IMR-90 (cell line): ENCODE measurements at regions not wholly inside any gene's neighbourhood (a gene's known extent, or its start where the extent isn't known, plus 50 kb on each side); places are given as distances from the start of the nearest gene placed in this dataset.

Experiments
- ATAC-seq: fragments of 200-7000 bp; cut with Tn5 transposase; 2 replicates; pipeline ENCODE4 v1.9.1; 2020; ENCODE audit warnings: low read depth, mild to moderate bottlenecking, moderate library complexity
- BruUV-seq: library from RNA; stranded (reverse); fragments of 400-500 nt; replicated peaks from 2 replicates; lab custom pipeline; 2021; lab: Mats Ljungman, UMichigan
- CTCF ChIA-PET: fragments of 300-600 bp; formaldehyde crosslinking; extraction: SDS; loops from one replicate; lab custom pipeline; 2021; ENCODE audit warnings: antibody characterized with exemption; lab: Yijun Ruan, JAX
- POLR2A ChIA-PET: fragments of 300-600 bp; sonication (Branson Sonifier 250); formaldehyde crosslinking; loops from one replicate; lab custom pipeline; 2022; ENCODE audit warnings: antibody characterized with exemption; ENCODE audit not compliant: unreplicated experiment; lab: Charles Lee
- DNase-seq: peaks from one replicate; pipeline ENCODE4 v3.0.0; 2013
- H2AFZ ChIP-seq: replicated peaks from 2 replicates; pipeline ENCODE3; 2013; ENCODE audit warnings: low read length, mild to moderate bottlenecking; ENCODE audit not compliant: poor library complexity
- H2AK5ac ChIP-seq: 2 replicates; pipeline ENCODE4 v1.6.1; 2013; ENCODE audit warnings: low read depth, low read length, inconsistent platforms
- H2AK9ac ChIP-seq: replicated peaks from 2 replicates; pipeline ENCODE3; 2013; ENCODE audit warnings: mild to moderate bottlenecking, low read depth, low read length, moderate library complexity; ENCODE audit not compliant: poor library complexity
- H2BK120ac ChIP-seq: 2 replicates; pipeline ENCODE4 v1.6.1; 2013; ENCODE audit warnings: low read depth, low read length, inconsistent platforms
- H2BK15ac ChIP-seq: 3 replicates; pipeline ENCODE4 v1.6.1; 2013; ENCODE audit warnings: low read depth, low read length, inconsistent platforms
- H2BK20ac ChIP-seq: 2 replicates; pipeline ENCODE4 v1.6.1; 2013; ENCODE audit warnings: low read depth, mild to moderate bottlenecking, inconsistent platforms, low read length, moderate library complexity
- H2BK5ac ChIP-seq: 2 replicates; pipeline ENCODE4 v1.6.1; 2013; ENCODE audit warnings: mild to moderate bottlenecking, low read depth, low read length, inconsistent platforms; ENCODE audit not compliant: poor library complexity, severe bottlenecking
- H3K14ac ChIP-seq: replicated peaks from 2 replicates; pipeline ENCODE4 v1.6.1; 2013; ENCODE audit warnings: low read depth, low read length, inconsistent platforms
- H3K18ac ChIP-seq: 2 replicates; pipeline ENCODE4 v1.6.1; 2013; ENCODE audit warnings: low read depth, low read length, control low read depth
- H3K23ac ChIP-seq: 2 replicates; pipeline ENCODE4 v1.6.1; 2013; ENCODE audit warnings: low read depth, low read length, inconsistent platforms
- H3K27ac ChIP-seq: 2 replicates; pipeline ENCODE4 v1.5.1; 2013; ENCODE audit warnings: mild to moderate bottlenecking, control low read depth, low read length; ENCODE audit not compliant: insufficient read depth
- H3K27me3 ChIP-seq: 2 replicates; pipeline ENCODE4 v1.6.1; 2013; ENCODE audit warnings: low read length; ENCODE audit not compliant: control insufficient read depth, insufficient read depth
- H3K36me3 ChIP-seq: 2 replicates; pipeline ENCODE4 v1.6.1; 2013; ENCODE audit warnings: low read length, mixed read lengths; ENCODE audit not compliant: control insufficient read depth, insufficient read depth
- H3K4ac ChIP-seq: 2 replicates; pipeline ENCODE4 v1.6.1; 2013; ENCODE audit warnings: low read depth, low read length, inconsistent platforms
- H3K4me1 ChIP-seq: 2 replicates; pipeline ENCODE4 v1.6.1; 2013; ENCODE audit warnings: low read length, mixed read lengths; ENCODE audit not compliant: control insufficient read depth, insufficient read depth
- H3K4me2 ChIP-seq: 2 replicates; pipeline ENCODE4 v1.6.1; 2013; ENCODE audit warnings: low read depth, mild to moderate bottlenecking, control low read depth, low read length, moderate library complexity
- H3K4me3 ChIP-seq: 2 replicates; pipeline ENCODE4 v1.5.1; 2013; ENCODE audit warnings: low read depth, mild to moderate bottlenecking, control low read depth, low read length, moderate library complexity; ENCODE audit not compliant: insufficient read depth
- H3K56ac ChIP-seq: 2 replicates; pipeline ENCODE4 v1.6.1; 2013; ENCODE audit warnings: low read length, inconsistent platforms; ENCODE audit not compliant: insufficient read depth; ENCODE audit errors: extremely low read depth
- H3K79me1 ChIP-seq, 2 experiments: 2 replicates each; pipeline ENCODE4 v1.6.1; 2013; ENCODE audit warnings: low read length in 2 of 2, inconsistent platforms in 1 of 2, low read depth in 1 of 2
- H3K9ac ChIP-seq: 2 replicates; pipeline ENCODE4 v1.6.1; 2013; ENCODE audit warnings: low read depth, low read length, control low read depth
- H3K9me1 ChIP-seq: 2 replicates; pipeline ENCODE4 v1.6.1; 2013; ENCODE audit warnings: low read length, inconsistent platforms; ENCODE audit not compliant: insufficient read depth
- H3K9me3 ChIP-seq: 2 replicates; pipeline ENCODE4 v1.6.1; 2013; ENCODE audit warnings: low read length; ENCODE audit not compliant: control insufficient read depth, insufficient read depth
- H4K20me1 ChIP-seq: 2 replicates; pipeline ENCODE4 v1.6.1; 2013; ENCODE audit warnings: low read length, inconsistent platforms; ENCODE audit not compliant: insufficient read depth
- H4K5ac ChIP-seq: 2 replicates; pipeline ENCODE4 v1.6.1; 2013; ENCODE audit warnings: mild to moderate bottlenecking, low read depth, low read length, control low read depth
- H4K8ac ChIP-seq, 2 experiments: 2 replicates each; pipeline ENCODE4 v1.6.1; 2013; ENCODE audit warnings: low read depth in 2 of 2, low read length in 2 of 2, control low read depth in 1 of 2, inconsistent platforms in 1 of 2
- H4K91ac ChIP-seq: 2 replicates; pipeline ENCODE4 v1.6.1; 2013; ENCODE audit warnings: low read depth, low read length, inconsistent platforms; ENCODE audit not compliant: insufficient read depth
- CEBPB ChIP-seq: IDR thresholded peaks from 2 replicates; pipeline ENCODE4 v1.6.1; 2012; ENCODE audit warnings: low read depth, low read length, improper control_type of control experiment
- FOS ChIP-seq: fragments of 150-350 bp; IDR thresholded peaks from 2 replicates; pipeline ENCODE4 v1.6.1; 2016; ENCODE audit warnings: low read depth, low read length
- MAFK ChIP-seq: IDR thresholded peaks from 2 replicates; pipeline ENCODE4 v1.6.1; 2012; ENCODE audit warnings: low read depth, low read length, improper control_type of control experiment
- MXI1 ChIP-seq: IDR thresholded peaks from 2 replicates; pipeline ENCODE4 v1.6.1; 2012; ENCODE audit warnings: low read depth, mild to moderate bottlenecking, low read length, moderate library complexity, borderline replicate concordance
- RAD21 ChIP-seq: IDR thresholded peaks from 2 replicates; pipeline ENCODE4 v1.6.1; 2012; ENCODE audit warnings: low read length, improper control_type of control experiment
- RCOR1 ChIP-seq: IDR thresholded peaks from 2 replicates; pipeline ENCODE4 v1.6.1; 2012; ENCODE audit warnings: mild to moderate bottlenecking, low read length, improper control_type of control experiment; ENCODE audit not compliant: insufficient replicate concordance
- SMC3 ChIP-seq: fragments of 150-350 bp; IDR thresholded peaks from 2 replicates; pipeline ENCODE4 v1.6.1; 2016; ENCODE audit warnings: low read depth, mild to moderate bottlenecking, antibody characterized with exemption, low read length, moderate library complexity
- USF2 ChIP-seq: fragments of 150-350 bp; IDR thresholded peaks from 2 replicates; pipeline ENCODE4 v1.6.1; 2017; ENCODE audit warnings: mild to moderate bottlenecking, antibody characterized with exemption, low read length, low read depth
- WGBS, 2 experiments: methylation state at CpG; one replicate each; pipeline versions ENCODE4 v1.1.5 to v1.1.7; 2013; ENCODE audit warnings: missing lambda C conversion rate in 2 of 2; ENCODE audit not compliant: insufficient read length in 1 of 2; ENCODE audit errors: extremely low coverage in 2 of 2; 5-methylcytosine and 5-hydroxymethylcytosine counted together
- dilution Hi-C: fragments of 300-500 bp; cut with HindIII; formaldehyde crosslinking; loops from one replicate; pipeline ENCODE4 v1.14.3; 2018; ENCODE audit warnings: low sequenced_read_pairs; ENCODE audit not compliant: unreplicated experiment
- in situ Hi-C: fragments of 300-500 bp; cut with MboI; formaldehyde crosslinking; loops from 3 replicates; pipeline ENCODE4 v1.14.3; 2019; ENCODE audit warnings: low sequenced_read_pairs, inconsistent platforms, mixed read lengths
- intact Hi-C: fragments of 100-400 bp; cut with micrococcal nuclease; formaldehyde crosslinking; loops from 2 replicates; pipeline ENCODE4 v1.10.0; 2022

- Histone ChIP-seq H3K56ac (no peak overlapping the region), H3K18ac (no peak overlapping the region), H2AFZ (no peak overlapping the region), H2BK20ac (no peak overlapping the region), H3K14ac (no peak overlapping the region), H3K4me2 (no peak overlapping the region), H3K79me1 (no peaks in the 10 kb centered on the region), H3K4ac (no peak overlapping the region), H3K27me3 (no peaks in the 10 kb centered on the region), H2AK5ac (no peak overlapping the region), H4K5ac (no peak overlapping the region), H2BK5ac (no peak overlapping the region), H3K23ac (no peak overlapping the region), H3K27ac (no peak overlapping the region), H3K4me3 (no peak overlapping the region), H2AK9ac (no peak overlapping the region), H3K9me1 (no peaks in the 10 kb centered on the region), H2BK120ac (no peak overlapping the region), H4K8ac (no peak overlapping the region), H2BK15ac (no peak overlapping the region), H3K36me3 (no peaks in the 10 kb centered on the region), H4K20me1 (no peaks in the 10 kb centered on the region), H3K9ac (no peak overlapping the region), H4K91ac (no peak overlapping the region), H3K4me1 (no peaks in the 10 kb centered on the region), H3K9me3 (no peaks in the 10 kb centered on the region)
- no TSS peak for BruUV-seq
- dilution Hi-C loops (no loop called here), intact Hi-C loops (no loop called here), in situ Hi-C loops (no loop called here)
- CTCF ChIA-PET, result interaction anchor here (0.6 kb wide), 1 partner anchor 50 kb away, joined by 3 read pairs; no protein-coding TSS in a partner anchor
- POLR2A ChIA-PET, result no interaction called here
- WGBS, 2 experiments, result no CpG with 5 or more reads among the region's 1 CpG
- DNase-seq (no peak), ATAC-seq (no peak)
- no peak for TF ChIP-seq CEBPB
- no peak for TF ChIP-seq FOS
- TF ChIP-seq MXI1, result no peak
- TF ChIP-seq USF2, result no peak
- no peak for TF ChIP-seq RAD21
- no peak for TF ChIP-seq MAFK
- TF ChIP-seq RCOR1, result no peak
- TF ChIP-seq SMC3, result no peak
These were observed 251.3 kb downstream of the NR2F1-AS1 start for GRCh38 chr5:93329756-93330155.
